Kidney epithelial cell (primary cell): ENCODE measurements at regions not wholly inside any gene's neighbourhood (a gene's known extent, or its start where the extent isn't known, plus 50 kb on each side); places are given as distances from the start of the nearest gene placed in this dataset.

ENCODE experiments used
- DNase-seq: peaks from one replicate; pipeline ENCODE4 v3.0.0-alpha.2; 2010; ENCODE audit warnings: low read depth
- H3K27me3 ChIP-seq: 2 replicates; pipeline ENCODE4 v1.6.0; 2011; ENCODE audit warnings: low read length; ENCODE audit not compliant: control insufficient read depth, insufficient read depth
- H3K36me3 ChIP-seq: 2 replicates; pipeline ENCODE4 v1.5.1; 2011; ENCODE audit warnings: low read length; ENCODE audit not compliant: control insufficient read depth, insufficient read depth
- H3K4me3 ChIP-seq: 2 replicates; pipeline ENCODE4 v1.5.1; 2011; ENCODE audit warnings: low read depth, mild to moderate bottlenecking, control low read depth, low read length
- CTCF ChIP-seq: IDR thresholded peaks from 2 replicates; pipeline ENCODE4 v1.5.1; 2011; ENCODE audit warnings: mild to moderate bottlenecking, moderate library complexity, low read length, control low read depth, inconsistent platforms; ENCODE audit not compliant: insufficient read depth, poor library complexity, severe bottlenecking

- TF ChIP-seq CTCF = no peak
These were observed 393.8 kb upstream of the KIF2B start for GRCh38 chr17:53428913-53429312.

GRCh38 chr17:53426505-53426904 is 396.2 kb upstream of the KIF2B start:
- no peak overlapping the region for H3K4me3 ChIP-seq
- DNase-seq = no peak
- TF ChIP-seq CTCF = no peak
- no peaks in the 10 kb centered on the region for H3K36me3 ChIP-seq
- no peaks in the 10 kb centered on the region for H3K27me3 ChIP-seq

More at GRCh38 chr17:53428913-53429312, 393.8 kb upstream of the KIF2B start:
- no peak for DNase-seq
- H3K27me3 ChIP-seq = no peaks in the 10 kb centered on the region
- no peak overlapping the region for H3K4me3 ChIP-seq
- H3K36me3 ChIP-seq = no peaks in the 10 kb centered on the region

- no peaks in the 10 kb centered on the region for H3K27me3 ChIP-seq
- TF ChIP-seq CTCF = no peak
- no peaks in the 10 kb centered on the region for H3K36me3 ChIP-seq
- no peak overlapping the region for H3K4me3 ChIP-seq
- DNase-seq = no peak
These were observed 402.6 kb upstream of the KIF2B start for GRCh38 chr17:53420035-53420641.

- no peak for DNase-seq
- no peak for TF ChIP-seq CTCF
- Histone ChIP-seq H3K27me3 (no peaks in the 10 kb centered on the region), H3K36me3 (no peaks in the 10 kb centered on the region), H3K4me3 (no peak overlapping the region)
These were observed 413.1 kb upstream of the KIF2B start for GRCh38 chr17:53409588-53409987.

GRCh38 chr17:53406907-53407306 is 415.8 kb upstream of the KIF2B start:
- TF ChIP-seq CTCF = no peak
- Histone ChIP-seq H3K4me3 (no peak overlapping the region), H3K36me3 (no peaks in the 10 kb centered on the region), H3K27me3 (no peaks in the 10 kb centered on the region)
- no peak for DNase-seq

GRCh38 chr17:53391197-53391596 is 431.5 kb upstream of the KIF2B start:
- Histone ChIP-seq H3K27me3 (no peaks in the 10 kb centered on the region), H3K36me3 (no peaks in the 10 kb centered on the region), H3K4me3 (no peak overlapping the region)
- no peak for TF ChIP-seq CTCF
- DNase-seq = no peak
